HEK293T (cell line): ENCODE measurements at regions not wholly inside any gene's neighbourhood (a gene's known extent, or its start where the extent isn't known, plus 50 kb on each side); places are given as distances from the start of the nearest gene placed in this dataset.

Source experiments
- ARNT ChIP-seq: fragments of 450-650 bp; IDR thresholded peaks from 2 replicates; pipeline ENCODE4 v1.6.1; 2017; ENCODE audit warnings: mild to moderate bottlenecking
- BHLHE40 ChIP-seq: fragments of 450-650 bp; IDR thresholded peaks from 2 replicates; pipeline ENCODE4 v1.6.1; 2016; ENCODE audit warnings: mild to moderate bottlenecking, moderate library complexity, borderline replicate concordance
- CTBP1 ChIP-seq: fragments of 450-650 bp; IDR thresholded peaks from 2 replicates; pipeline ENCODE4 v1.6.1; 2016; ENCODE audit warnings: borderline replicate concordance
- ELF4 ChIP-seq: fragments of 450-650 bp; IDR thresholded peaks from 2 replicates; pipeline ENCODE4 v1.6.1; 2017; ENCODE audit warnings: antibody characterized with exemption
- FOXA1 ChIP-seq: fragments of 450-650 bp; IDR thresholded peaks from 2 replicates; pipeline ENCODE4 v1.6.1; 2016; ENCODE audit warnings: mild to moderate bottlenecking
- FOXK2 ChIP-seq: fragments of 450-650 bp; IDR thresholded peaks from 2 replicates; pipeline ENCODE4 v1.6.1; 2016; ENCODE audit warnings: mild to moderate bottlenecking
- HDGF ChIP-seq: fragments of 450-650 bp; IDR thresholded peaks from 2 replicates; pipeline ENCODE4 v1.6.1; 2017; ENCODE audit warnings: antibody characterized with exemption, borderline replicate concordance
- L3MBTL2 ChIP-seq: fragments of 450-650 bp; conservative IDR thresholded peaks from 2 replicates; pipeline ENCODE4 v1.6.1; 2016; ENCODE audit warnings: mild to moderate bottlenecking
- LEF1 ChIP-seq: fragments of 450-650 bp; IDR thresholded peaks from 2 replicates; pipeline ENCODE4 v1.6.1; 2017; ENCODE audit warnings: mild to moderate bottlenecking, borderline replicate concordance
- NFRKB ChIP-seq: fragments of 450-650 bp; IDR thresholded peaks from 2 replicates; pipeline ENCODE4 v1.6.1; 2016; ENCODE audit warnings: mild to moderate bottlenecking, moderate library complexity
- SP1 ChIP-seq: fragments of 450-650 bp; IDR thresholded peaks from 2 replicates; pipeline ENCODE4 v1.6.1; 2017
- SUZ12 ChIP-seq: fragments of 450-650 bp; IDR thresholded peaks from 2 replicates; pipeline ENCODE4 v1.6.1; 2016; ENCODE audit warnings: mild to moderate bottlenecking
- TARDBP ChIP-seq: fragments of 450-650 bp; IDR thresholded peaks from 2 replicates; pipeline ENCODE4 v1.6.1; 2016

- no peak for TF ChIP-seq L3MBTL2
- no peak for TF ChIP-seq SUZ12
- no peak for TF ChIP-seq FOXA1
- no peak for TF ChIP-seq BHLHE40
- TF ChIP-seq ELF4 = no peak
- no peak for TF ChIP-seq SP1
- no peak for TF ChIP-seq LEF1
- TF ChIP-seq ARNT = no peak
- TF ChIP-seq FOXK2 = no peak
- TF ChIP-seq HDGF = no peak
- no peak for TF ChIP-seq TARDBP
- no peak for TF ChIP-seq CTBP1
- no peak for TF ChIP-seq NFRKB
Measured at GRCh38 chr7:114070246-114070645, 151.4 kb upstream of the PPP1R3A start.
